HEK293 (cell line): ENCODE measurements at regions not wholly inside any gene's neighbourhood (a gene's known extent, or its start where the extent isn't known, plus 50 kb on each side); places are given as distances from the start of the nearest gene placed in this dataset.

Experiments
- CTCF ChIA-PET: fragments of 350-600 bp; formaldehyde crosslinking; extraction: SDS; loops from one replicate; lab custom pipeline; 2021; ENCODE audit warnings: antibody characterized with exemption; lab: Yijun Ruan, JAX
- POLR2A ChIA-PET: fragments of 300-600 bp; formaldehyde crosslinking; extraction: SDS; loops from one replicate; lab custom pipeline; 2020; ENCODE audit warnings: antibody characterized with exemption, inconsistent platforms; lab: Yijun Ruan, JAX
- H3K27ac ChIP-seq: fragments of 200-500 bp; sonication (Bioruptor generic); 2 replicates; pipeline ENCODE4 v1.5.1; 2014; ENCODE audit warnings: low read depth, low read length, control low read depth, inconsistent platforms; ENCODE audit errors: extremely low read depth
- H3K36me3 ChIP-seq, 2 experiments: fragments of 200-500 bp in 1 of 2; sonication (Bioruptor generic) in 1 of 2; 1 replicate in 1 of 2; 2 replicates in 1 of 2; pipeline ENCODE4 v1.5.1; 2014 to 2017; ENCODE audit warnings: inconsistent platforms in 2 of 2, low read length in 2 of 2; ENCODE audit not compliant: control insufficient read depth in 2 of 2, insufficient read depth in 1 of 2
- H3K4me1 ChIP-seq: fragments of 200-500 bp; sonication (Bioruptor generic); 2 replicates; pipeline ENCODE4 v1.5.1; 2014; ENCODE audit warnings: mild to moderate bottlenecking, low read length, inconsistent platforms; ENCODE audit not compliant: control insufficient read depth, insufficient read depth
- H3K4me3 ChIP-seq: 2 replicates; pipeline ENCODE4 v1.5.1; 2011; ENCODE audit warnings: low read depth, mild to moderate bottlenecking, control low read depth, low read length, moderate library complexity
- H3K9me3 ChIP-seq: fragments of 200-500 bp; sonication (Bioruptor generic); 2 replicates; pipeline ENCODE4 v1.5.1; 2014; ENCODE audit warnings: low read depth, low read length, inconsistent platforms; ENCODE audit not compliant: control insufficient read depth, insufficient read depth
- GFI1B ChIP-seq: fragments of 450-650 bp; formaldehyde crosslinking; IDR thresholded peaks from 2 replicates; pipeline ENCODE4 v1.5.1; 2016; ENCODE audit warnings: missing biosample characterization, missing genetic modification characterization
- SETDB1 ChIP-seq: IDR thresholded peaks from one replicate; pipeline ENCODE4 v1.6.1; 2017; ENCODE audit warnings: mild to moderate bottlenecking, low read length, moderate library complexity, mixed read lengths; ENCODE audit not compliant: insufficient read length
- ZBTB7A ChIP-seq: fragments of 450-650 bp; formaldehyde crosslinking; IDR thresholded peaks from 2 replicates; pipeline ENCODE4 v1.5.1; 2016; ENCODE audit warnings: low read depth, missing biosample characterization, missing genetic modification characterization
- ZFP37 ChIP-seq: fragments of 450-650 bp; formaldehyde crosslinking; IDR thresholded peaks from 2 replicates; pipeline ENCODE4 v1.5.1; 2016; ENCODE audit warnings: missing biosample characterization, missing genetic modification characterization
- ZNF10 ChIP-seq: fragments of 450-650 bp; formaldehyde crosslinking; IDR thresholded peaks from 2 replicates; pipeline ENCODE4 v1.5.1; 2017; ENCODE audit warnings: missing biosample characterization, missing genetic modification characterization
- ZNF157 ChIP-seq: fragments of 450-650 bp; formaldehyde crosslinking; IDR thresholded peaks from 2 replicates; pipeline ENCODE4 v1.5.1; 2016; ENCODE audit warnings: missing biosample characterization, missing genetic modification characterization
- ZNF2 ChIP-seq: fragments of 450-650 bp; formaldehyde crosslinking; IDR thresholded peaks from 2 replicates; pipeline ENCODE4 v1.5.1; 2016; ENCODE audit warnings: missing biosample characterization, missing genetic modification characterization
- ZNF202 ChIP-seq: fragments of 450-650 bp; formaldehyde crosslinking; IDR thresholded peaks from 2 replicates; pipeline ENCODE4 v1.5.1; 2016; ENCODE audit warnings: missing biosample characterization, missing genetic modification characterization, borderline replicate concordance
- ZNF280D ChIP-seq: fragments of 450-650 bp; formaldehyde crosslinking; IDR thresholded peaks from 2 replicates; pipeline ENCODE4 v1.5.1; 2016; ENCODE audit warnings: missing biosample characterization, missing genetic modification characterization
- ZNF324 ChIP-seq: fragments of 450-650 bp; formaldehyde crosslinking; IDR thresholded peaks from 2 replicates; pipeline ENCODE4 v1.5.1; 2016; ENCODE audit warnings: missing biosample characterization, missing genetic modification characterization
- ZNF37A ChIP-seq: fragments of 450-650 bp; IDR thresholded peaks from 2 replicates; pipeline ENCODE4 v1.5.1; 2018; ENCODE audit warnings: missing biosample characterization, missing genetic modification characterization
- ZNF549 ChIP-seq: fragments of 450-650 bp; IDR thresholded peaks from 2 replicates; pipeline ENCODE4 v1.5.1; 2018; ENCODE audit warnings: missing biosample characterization, missing genetic modification characterization, mild to moderate bottlenecking, inconsistent platforms, moderate library complexity
- ZNF645 ChIP-seq: fragments of 450-650 bp; formaldehyde crosslinking; IDR thresholded peaks from 2 replicates; pipeline ENCODE4; 2016; ENCODE audit warnings: missing biosample characterization, missing genetic modification characterization
- ZNF670 ChIP-seq: fragments of 450-650 bp; formaldehyde crosslinking; IDR thresholded peaks from 2 replicates; pipeline ENCODE4 v1.5.1; 2016; ENCODE audit warnings: missing biosample characterization, missing genetic modification characterization, low read depth
- ZNF747 ChIP-seq: fragments of 450-650 bp; formaldehyde crosslinking; IDR thresholded peaks from 2 replicates; pipeline ENCODE4 v1.5.1; 2016; ENCODE audit warnings: missing biosample characterization, missing genetic modification characterization
- ZNF76 ChIP-seq: fragments of 450-650 bp; formaldehyde crosslinking; IDR thresholded peaks from 2 replicates; pipeline ENCODE4; 2016; ENCODE audit warnings: low read depth, missing biosample characterization, missing genetic modification characterization, borderline replicate concordance
- ZSCAN5A ChIP-seq: fragments of 450-650 bp; formaldehyde crosslinking; IDR thresholded peaks from 2 replicates; pipeline ENCODE4 v1.5.1; 2016; ENCODE audit warnings: missing biosample characterization, missing genetic modification characterization

- TF ChIP-seq ZNF280D (tag by site-specific recombination) (no peak), SETDB1 (no peak), ZNF747 (tag by site-specific recombination) (no peak)
These were observed 146.8 kb downstream of the EMP1 start (continued) for GRCh38 chr12:13343375-13343774.

GRCh38 chr12:13342971-13343370 lies 146.4 kb downstream of the EMP1 start:
- no peaks in the 10 kb centered on the region for H3K36me3 ChIP-seq
- H3K9me3 ChIP-seq, result no peaks in the 10 kb centered on the region
- no peak overlapping the region for H3K4me3 ChIP-seq
- TF ChIP-seq ZNF10, result no peak
- TF ChIP-seq ZNF157 (tag by site-specific recombination), result no peak
- no peak for TF ChIP-seq ZSCAN5A
- no peak for TF ChIP-seq ZNF549 (tag by site-specific recombination)
- H3K4me1 ChIP-seq, result no peaks in the 10 kb centered on the region
- no peak overlapping the region for H3K27ac ChIP-seq
- ChIA-PET CTCF (no interaction called here), POLR2A (no interaction called here)

- Histone ChIP-seq H3K36me3 (no peaks in the 10 kb centered on the region), H3K4me3 (no peak overlapping the region), H3K4me1 (no peaks in the 10 kb centered on the region), H3K27ac (no peak overlapping the region), H3K9me3 (no peaks in the 10 kb centered on the region)
- no peak for TF ChIP-seq ZNF76 (tag by site-specific recombination)
- no peak for TF ChIP-seq ZNF645 (tag by site-specific recombination)
- TF ChIP-seq ZFP37 (tag by site-specific recombination), result no peak
- no peak for TF ChIP-seq ZNF202 (tag by site-specific recombination)
- no peak for TF ChIP-seq ZNF37A (tag by site-specific recombination)
- TF ChIP-seq ZNF670, result no peak
- no peak for TF ChIP-seq ZNF324 (tag by site-specific recombination)
- TF ChIP-seq ZNF747 (tag by site-specific recombination), result no peak
- no peak for TF ChIP-seq ZBTB7A (tag by site-specific recombination)
- no peak for TF ChIP-seq GFI1B (tag by site-specific recombination)
- no peak for TF ChIP-seq ZNF2 (tag by site-specific recombination)
- CTCF ChIA-PET, result interaction anchor here (0.6 to 2.3 kb wide), 4 partner anchors 16 to 702 kb away, joined by 3 to 15 read pairs (median 4); no protein-coding TSS in a partner anchor
- POLR2A ChIA-PET, result no interaction called here
These were observed 143.6 kb downstream of the EMP1 start for GRCh38 chr12:13340149-13340548.
